ENCODE measurements at regions not wholly inside any gene's neighbourhood (a gene's known extent, or its start where the extent isn't known, plus 50 kb on each side); places are given as distances from the start of the nearest gene placed in this dataset.

DNA sequence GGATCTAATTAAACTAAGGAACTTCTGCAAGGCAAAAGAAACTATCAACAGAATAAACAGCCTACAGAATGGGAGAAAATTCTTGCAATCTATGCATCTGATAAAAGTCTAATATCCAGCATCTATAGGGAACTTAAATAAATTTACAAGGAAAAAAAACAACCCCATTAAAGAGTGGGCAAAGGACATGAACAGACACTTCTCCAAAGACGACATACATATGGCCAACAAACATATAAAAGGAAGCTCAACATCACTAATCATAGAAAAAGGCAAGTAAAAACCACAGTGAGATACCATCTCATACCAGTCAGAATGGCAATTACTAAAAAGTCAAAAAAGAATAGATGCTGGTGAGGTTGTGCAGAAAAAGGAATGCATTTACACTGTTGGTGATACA, 134.8 kb upstream of the PAQR3 start:
- TF ChIP-seq POLR2AphosphoS5 (IDR thresholded peaks at IDR 0.05; ENCODE audit: borderline replicate concordance, low read depth, low read length) (no peak), EZH2 (IDR thresholded peaks at IDR 0.05) (no peak)

All from SK-N-MC (cell line).